ENCODE measurements at regions not wholly inside any gene's neighbourhood (a gene's known extent, or its start where the extent isn't known, plus 50 kb on each side); places are given as distances from the start of the nearest gene placed in this dataset.

GRCh38 chr4:132062611-132063239 is 1086.4 kb upstream of the PCDH10 start:
- TF ChIP-seq CTCF (conservative IDR thresholded peaks at IDR 0.05), result no peak
- no peak overlapping the region for H4K5ac ChIP-seq (ENCODE audit: insufficient read length, low read depth, low read length)

More at GRCh38 chr4:132062611-132063239, 1086.4 kb upstream of the PCDH10 start:
- H3K79me2 ChIP-seq (ENCODE audit: insufficient read depth, low read length), result no peaks in the 10 kb centered on the region
- Mint-ChIP-seq H3K27ac (no peak overlapping the region), H3K9me3 (peaks cover 36 to 39% of the 10 kb centered on the region in 2 experiments), H3K4me3 (no peak overlapping the region), H3K4me1 (peaks cover 0 to 4% of the 10 kb centered on the region in 2 experiments; a peak in 1 of 4 replicates), H3K27me3 (ENCODE audit: low read depth) (peaks cover 2% of the 10 kb centered on the region; the same call in 1 of the 2 replicates), H3K36me3 (ENCODE audit: insufficient read depth in 1 of 3, low read depth in 3 of 3) (peaks cover 16 to 40% (median 33%) of the 10 kb centered on the region in 3 experiments)
- peaks cover 14% of the 10 kb centered on the region for H3K9me3 ChIP-seq (ENCODE audit: control insufficient read depth, low read depth, low read length)
- WGBS (ENCODE audit: extremely low coverage, insufficient read length, low lambda C conversion rate), result no CpG with 5 or more reads among the region's 31 CpGs
- H3K23ac ChIP-seq (ENCODE audit: insufficient read length, low read depth, low read length), result no peak overlapping the region
- H3K18ac ChIP-seq (ENCODE audit: insufficient read length, low read depth, low read length), result no peak overlapping the region
- H2AFZ ChIP-seq (ENCODE audit: low read length), result no peak overlapping the region
- no peaks in the 10 kb centered on the region for H3K79me1 ChIP-seq (ENCODE audit: insufficient read depth, low read depth, low read length, poor library complexity, severe bottlenecking)
- H2AK5ac ChIP-seq (ENCODE audit: insufficient read length, low read length), result no peak overlapping the region
- H2BK15ac ChIP-seq (ENCODE audit: low read depth, low read length), result no peak overlapping the region
- DNase-seq, result no peak
- H3K9ac ChIP-seq (ENCODE audit: extremely low read depth, insufficient read length, low read length), result no peak overlapping the region
- no peak overlapping the region for H4K8ac ChIP-seq (replicated peaks; ENCODE audit: insufficient read length, low read depth, low read length)
- H3K4ac ChIP-seq (ENCODE audit: low read depth, low read length), result no peak overlapping the region
- no peak overlapping the region for H3K14ac ChIP-seq (ENCODE audit: insufficient read depth, low read length)
- H2BK12ac ChIP-seq (ENCODE audit: insufficient read length, low read depth, low read length), result no peak overlapping the region
- H3K23me2 ChIP-seq (ENCODE audit: insufficient read length, low read depth, low read length, poor library complexity, severe bottlenecking), result no peaks in the 10 kb centered on the region
- H2BK5ac ChIP-seq (ENCODE audit: insufficient read length, low read length), result no peak overlapping the region
- no peaks in the 10 kb centered on the region for H4K20me1 ChIP-seq (ENCODE audit: control insufficient read depth, insufficient read depth, insufficient read length)
- no peak overlapping the region for H2BK120ac ChIP-seq (ENCODE audit: low read depth, low read length, poor library complexity, severe bottlenecking)
- H3T11ph ChIP-seq (ENCODE audit: low read length), result no peak overlapping the region
- no peak overlapping the region for H3K27ac ChIP-seq (ENCODE audit: insufficient read length, low read depth, low read length)
- H2BK20ac ChIP-seq (ENCODE audit: low read depth, low read length, poor library complexity, severe bottlenecking), result no peak overlapping the region
- no peaks in the 10 kb centered on the region for H3K27me3 ChIP-seq (ENCODE audit: insufficient read depth, low read length)
- H3K4me1 ChIP-seq (ENCODE audit: insufficient read depth, low read length), result no peaks in the 10 kb centered on the region
- no peak overlapping the region for H3K56ac ChIP-seq (ENCODE audit: insufficient read length, low read depth, low read length)
- H3K4me2 ChIP-seq (ENCODE audit: insufficient read depth, insufficient read length, low read length), result no peak overlapping the region
- H4K91ac ChIP-seq (ENCODE audit: insufficient read length, low read depth, low read length), result no peak overlapping the region
